AG08396 (cell line): ENCODE measurements at regions not wholly inside any gene's neighbourhood (a gene's known extent, or its start where the extent isn't known, plus 50 kb on each side); places are given as distances from the start of the nearest gene placed in this dataset.
"Not testable (repeated sequence)": the region's sequence is repeated elsewhere in the genome, so short reads cannot be mapped to it uniquely, and the experiment has no call there.

Experiments used
- DNase-seq: peaks from one replicate; pipeline ENCODE4 v3.0.0; 2012; ENCODE audit warnings: low spot score, mixed read lengths

GRCh38 chr7:110296321-110296720 is 794.6 kb upstream of the LRRN3 start:
- no peak for DNase-seq

DNA sequence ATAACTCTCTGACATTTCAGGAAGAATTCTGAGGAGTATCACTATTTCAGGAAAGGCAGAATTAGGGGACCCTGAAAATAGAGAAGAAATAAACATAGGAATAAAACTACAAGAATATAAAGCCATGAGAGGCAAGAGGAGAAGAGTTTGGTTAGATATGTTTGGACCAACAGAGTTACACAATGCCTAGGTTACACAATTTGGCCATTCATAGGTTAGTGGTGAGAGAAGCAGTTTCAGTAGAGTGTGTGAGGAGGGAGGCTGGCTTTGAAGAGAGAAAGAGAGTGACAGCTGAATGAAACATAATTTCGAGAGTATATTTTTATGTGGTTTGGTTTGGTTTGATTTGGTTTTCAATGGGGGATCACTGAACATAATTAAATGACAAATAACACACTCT is 783.2 kb upstream of the LRRN3 start:
- no peak for DNase-seq

GRCh38 chr7:110308791-110309190 is 782.1 kb upstream of the LRRN3 start:
- DNase-seq: no peak

DNA sequence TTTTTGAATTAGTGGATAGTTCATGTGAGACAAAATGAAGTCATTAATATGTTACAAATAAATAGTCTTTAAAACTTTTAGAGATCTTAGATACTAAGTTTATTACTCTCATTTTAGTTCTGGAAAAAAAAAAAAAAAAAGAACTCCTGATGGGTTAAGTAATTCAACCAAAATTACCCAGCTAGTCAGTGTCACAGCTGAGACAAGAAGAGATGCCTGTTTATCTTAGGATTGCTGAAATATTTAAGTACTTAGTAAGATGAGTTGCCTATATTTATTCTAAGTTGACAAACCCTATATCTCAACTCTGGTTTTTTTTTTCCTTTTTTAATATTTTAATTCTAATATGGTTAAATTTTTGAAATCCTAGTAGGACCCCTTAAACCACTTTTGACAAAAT is 781.0 kb upstream of the LRRN3 start:
- no peak for DNase-seq

- no peak for DNase-seq
Measured at GRCh38 chr7:110311556-110311955, 779.4 kb upstream of the LRRN3 start.

GRCh38 chr7:110317541-110318265 is 773.2 kb upstream of the LRRN3 start:
- peak; percentile 13 for DNase-seq

DNA sequence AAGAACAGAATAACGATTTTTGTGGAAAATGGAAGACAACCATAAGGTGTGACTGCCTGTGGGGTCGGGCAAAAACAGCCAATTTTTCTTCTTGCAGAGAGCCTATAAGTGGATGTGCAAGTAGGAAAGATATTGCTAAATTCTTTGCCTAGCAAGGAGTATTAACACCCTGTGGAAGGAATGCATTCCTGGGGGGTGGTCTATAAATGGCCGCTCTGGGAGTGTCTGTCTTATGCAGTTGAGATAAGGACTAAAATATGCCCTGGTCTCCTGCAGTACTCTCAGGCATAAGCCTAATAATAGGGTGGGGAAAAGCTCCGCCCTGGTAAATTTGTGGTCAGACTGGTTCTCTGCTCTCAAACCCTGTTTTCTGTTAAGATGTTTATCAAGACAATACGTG is 770.6 kb upstream of the LRRN3 start:
- not testable (repeated sequence) for DNase-seq

DNA sequence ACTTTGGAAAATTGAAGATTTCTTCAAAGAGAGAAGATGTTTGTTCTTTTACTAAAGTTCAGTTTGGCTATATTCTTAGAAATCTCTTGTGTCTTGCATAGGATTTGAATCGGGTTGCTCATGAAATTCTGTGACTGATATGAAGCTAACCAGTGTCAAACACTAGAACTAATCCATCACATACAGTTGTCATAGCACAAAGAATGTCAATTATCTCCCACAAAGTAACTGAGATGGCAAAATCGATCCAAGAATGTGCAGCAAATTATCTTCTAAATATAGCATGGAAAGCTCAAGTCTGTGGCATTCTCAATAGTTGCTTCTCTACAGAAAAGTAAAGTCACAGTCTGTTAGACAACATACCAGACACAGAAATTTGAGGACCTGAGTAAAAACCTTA is 768.1 kb upstream of the LRRN3 start:
- no peak for DNase-seq

GRCh38 chr7:110326966-110327365 is 764.0 kb upstream of the LRRN3 start:
- no peak for DNase-seq

GRCh38 chr7:110336423-110336822 is 754.5 kb upstream of the LRRN3 start:
- no peak for DNase-seq

DNA sequence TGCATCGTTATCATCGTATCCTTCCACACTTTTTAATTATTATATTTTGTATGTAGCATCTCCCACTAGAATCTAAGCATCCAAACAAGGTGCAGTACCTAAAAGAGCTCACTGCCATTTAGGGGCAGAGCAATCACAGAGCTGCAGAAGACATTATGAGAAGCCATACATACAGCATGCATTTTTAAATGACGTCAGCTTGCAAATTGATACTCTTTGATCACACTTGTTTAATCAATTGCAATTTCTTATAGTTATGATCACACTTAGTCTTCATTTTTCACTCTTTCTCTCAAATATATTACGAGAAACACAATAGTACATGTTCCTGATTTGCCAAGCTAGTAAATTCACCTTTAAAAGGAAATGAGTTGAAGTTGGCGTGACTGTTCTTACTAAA is 753.3 kb upstream of the LRRN3 start:
- DNase-seq: no peak

GRCh38 chr7:110347081-110347480 is 743.8 kb upstream of the LRRN3 start:
- no peak for DNase-seq

DNA sequence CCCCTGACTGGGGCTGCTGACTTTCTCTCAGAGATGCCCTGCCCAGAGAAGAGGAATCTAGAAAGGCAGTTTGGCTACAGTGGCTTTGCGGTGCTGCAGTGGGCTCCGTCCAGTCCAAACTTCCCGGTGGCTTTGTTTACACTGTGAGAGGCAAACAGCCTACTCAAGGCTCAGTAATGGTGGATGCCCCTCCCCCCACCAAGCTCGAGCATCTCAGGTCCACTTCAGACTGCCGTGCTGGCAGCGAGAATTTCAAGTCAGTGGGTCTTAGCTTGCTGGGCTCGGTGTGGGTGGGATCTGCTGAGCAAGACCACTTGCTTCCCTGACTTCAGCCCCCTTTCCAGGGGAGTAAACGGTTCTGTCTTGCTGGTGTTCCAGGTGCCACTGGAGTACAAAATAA is 734.5 kb upstream of the LRRN3 start:
- no peak for DNase-seq

DNA sequence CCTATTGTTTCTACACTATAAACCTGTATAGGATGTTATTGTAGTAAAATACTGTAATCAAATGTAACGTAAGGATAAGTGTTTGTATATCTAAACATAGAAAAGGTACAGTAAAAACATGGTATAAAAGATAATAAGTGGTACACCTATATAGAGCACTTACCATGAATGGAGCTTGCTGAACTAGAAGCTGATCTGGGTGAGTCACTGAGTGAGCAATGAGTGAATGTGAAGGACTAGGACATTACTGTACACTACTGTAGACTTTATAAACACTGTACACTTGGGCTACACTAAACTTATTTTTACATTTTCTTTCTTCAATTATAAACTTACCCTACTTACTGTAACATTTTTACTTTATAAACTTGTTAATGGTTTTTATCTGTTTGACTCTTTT is 732.9 kb upstream of the LRRN3 start:
- no peak for DNase-seq

DNA sequence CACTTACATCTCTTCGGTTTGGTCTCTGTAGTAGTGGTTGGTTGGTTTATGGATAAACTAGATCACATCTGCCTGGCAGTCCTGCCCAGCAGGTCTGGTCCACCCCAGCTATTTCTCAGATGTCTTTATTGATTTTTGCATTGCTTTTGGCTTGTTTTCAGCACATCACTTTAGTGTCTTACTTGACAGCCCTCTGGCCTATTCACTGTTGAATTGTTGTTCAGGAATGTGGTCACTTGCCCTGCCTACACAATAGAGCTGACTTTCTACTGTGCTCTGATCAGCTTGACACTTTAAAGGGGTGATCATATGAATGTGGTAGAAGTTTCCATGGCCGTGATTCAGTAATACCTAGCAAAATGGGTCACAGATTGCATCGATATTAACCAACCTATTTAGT is 719.2 kb upstream of the LRRN3 start:
- DNase-seq: no peak

GRCh38 chr7:110372685-110373084 is 718.2 kb upstream of the LRRN3 start:
- no peak for DNase-seq

GRCh38 chr7:110373416-110373815 is 717.5 kb upstream of the LRRN3 start:
- DNase-seq: no peak

DNA sequence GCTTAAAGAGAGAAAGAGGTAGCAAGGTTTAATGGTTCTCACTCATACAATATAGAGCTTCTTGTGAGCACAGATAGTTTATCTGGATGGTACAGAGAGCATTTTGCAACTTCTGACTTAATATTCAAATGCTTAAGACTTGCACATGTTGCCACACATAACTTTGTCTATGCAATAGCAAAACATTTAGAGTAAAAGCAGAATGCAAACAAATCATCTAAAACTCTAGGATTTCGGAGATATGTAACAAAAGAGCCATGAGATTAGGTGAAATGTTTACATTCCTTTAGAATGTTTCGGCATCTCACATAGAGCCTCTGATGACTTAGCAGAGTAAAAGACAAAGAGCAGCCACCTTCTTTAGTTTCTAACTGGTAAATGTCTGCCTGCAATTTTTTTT is 717.1 kb upstream of the LRRN3 start:
- no peak for DNase-seq

DNA sequence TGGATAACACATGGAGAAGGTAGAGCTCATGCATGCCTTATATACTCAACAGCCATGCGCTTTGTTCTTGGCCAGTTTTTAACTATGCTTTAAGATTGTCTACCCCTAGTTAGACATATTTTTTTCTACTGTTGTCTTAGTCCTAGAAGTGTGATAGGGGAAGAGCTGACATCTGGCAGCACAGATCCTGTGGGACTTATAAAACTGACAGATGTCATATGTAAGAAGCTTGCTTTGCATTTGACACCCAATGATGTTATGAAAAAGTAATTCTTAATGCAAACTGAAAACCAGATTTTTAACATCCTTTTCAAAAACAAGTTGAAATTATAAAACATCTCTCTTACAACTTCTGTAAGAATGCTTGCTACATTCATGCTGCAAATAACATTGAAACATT is 715.9 kb upstream of the LRRN3 start:
- no peak for DNase-seq

DNA sequence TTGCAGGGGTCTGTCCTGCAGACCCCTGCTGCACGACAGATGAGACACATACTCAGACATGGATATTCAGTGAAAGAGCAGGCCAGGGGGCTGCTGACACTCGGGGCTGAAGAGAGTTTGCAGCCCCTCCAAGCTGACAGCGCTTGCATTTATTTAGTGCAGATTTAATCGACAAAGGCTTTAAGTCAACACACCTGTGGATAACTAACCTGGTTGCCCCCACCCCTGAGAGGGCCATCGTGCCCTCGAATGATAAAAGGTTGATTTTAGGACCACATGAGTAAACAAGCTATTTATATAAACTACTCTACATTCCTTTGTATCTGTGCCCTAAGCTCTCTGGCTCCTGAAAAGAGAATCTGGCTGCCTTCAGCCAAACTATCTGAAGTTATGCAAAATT is 708.2 kb upstream of the LRRN3 start:
- DNase-seq: no peak

GRCh38 chr7:110386006-110386405 is 704.9 kb upstream of the LRRN3 start:
- DNase-seq: no peak

GRCh38 chr7:110386913-110387312 is 704.0 kb upstream of the LRRN3 start:
- DNase-seq: peak; percentile 55

GRCh38 chr7:110387689-110388088 is 703.2 kb upstream of the LRRN3 start:
- no peak for DNase-seq

DNA sequence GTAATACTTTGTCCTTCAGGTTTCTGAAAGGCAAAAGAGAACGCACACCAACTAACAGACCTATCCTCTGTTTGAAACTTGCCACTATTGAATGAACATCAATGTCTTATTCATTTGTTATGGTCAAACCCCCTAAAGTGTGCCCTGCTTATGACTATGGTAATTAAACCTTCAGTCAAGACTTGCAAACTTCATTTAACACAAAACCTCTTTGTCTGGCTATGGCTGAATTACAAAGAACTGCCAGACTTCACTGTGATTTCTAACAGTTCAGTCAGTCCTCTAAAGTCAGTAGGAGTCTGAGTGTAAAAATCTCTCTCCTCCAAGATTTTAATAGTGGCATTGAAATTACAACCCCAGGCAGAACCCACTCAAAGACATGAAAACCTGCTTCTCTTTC is 702.5 kb upstream of the LRRN3 start:
- DNase-seq: no peak

DNA sequence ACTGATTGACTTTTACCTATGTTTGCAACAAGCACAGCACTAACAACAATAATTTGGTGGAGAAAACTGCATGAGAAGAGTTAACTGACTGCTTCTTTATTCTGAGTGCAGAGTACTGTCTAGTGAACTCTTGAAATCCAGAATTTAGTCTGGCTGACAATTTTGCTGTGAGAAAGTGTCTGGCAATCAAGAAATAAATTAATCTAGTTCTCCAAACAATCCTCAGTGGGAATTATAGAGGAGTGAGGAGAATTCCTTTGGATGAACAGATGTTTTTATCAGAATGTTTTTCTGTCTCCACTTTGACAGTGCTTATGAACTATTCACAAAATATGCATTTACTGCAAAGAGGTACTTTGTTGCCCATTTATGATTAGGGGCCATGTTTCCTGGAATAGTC is 694.9 kb upstream of the LRRN3 start:
- no peak for DNase-seq
